ENCODE measurements at regions not wholly inside any gene's neighbourhood (a gene's known extent, or its start where the extent isn't known, plus 50 kb on each side); places are given as distances from the start of the nearest gene placed in this dataset.

DNA sequence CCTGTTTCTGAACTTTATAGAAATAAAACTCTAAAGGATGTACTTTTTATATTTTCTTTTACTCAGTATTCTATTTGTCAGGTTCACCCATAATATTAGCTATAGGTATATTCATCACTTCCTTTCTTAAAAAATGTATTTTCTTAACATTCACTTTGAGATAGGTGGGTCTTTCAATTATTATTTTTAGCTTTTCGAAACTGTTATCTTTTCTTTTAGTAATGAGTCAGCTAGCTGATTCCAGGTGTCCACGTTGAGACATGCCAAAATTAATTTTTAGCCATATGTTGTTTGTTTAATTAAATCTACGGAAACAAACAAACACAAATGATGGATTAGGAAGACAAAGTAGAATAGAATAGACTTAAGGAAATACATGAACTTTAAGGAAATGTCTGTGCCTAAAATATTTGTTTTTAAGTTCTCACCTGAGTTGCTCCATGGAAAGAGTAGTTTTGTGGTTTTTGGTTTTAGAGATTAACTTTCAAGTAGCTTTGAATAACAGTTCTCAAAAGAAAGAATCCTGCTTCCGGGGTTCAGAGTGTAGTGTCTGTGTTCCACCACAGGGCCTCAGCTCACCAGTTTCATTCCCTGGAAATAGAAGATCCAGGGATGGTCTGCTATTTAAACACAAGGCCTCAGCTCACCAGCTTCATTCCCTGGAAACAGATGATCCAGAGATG is 435.0 kb downstream of the HAO1 start:
- TF ChIP-seq JUND (IDR thresholded peaks at IDR 0.05) (no peak), ELF1 (IDR thresholded peaks at IDR 0.05) (no peak), GATA2 (CRISPR knock-in tag; IDR thresholded peaks at IDR 0.05) (no peak), RAD21 (IDR thresholded peaks at IDR 0.05; ENCODE audit: low read length) (no peak), ZBTB33 (IDR thresholded peaks at IDR 0.05; ENCODE audit: borderline replicate concordance, low read depth) (no peak), TAF1 (IDR thresholded peaks at IDR 0.05; ENCODE audit: borderline replicate concordance, low read depth, low read length) (no peak), MXI1 (IDR thresholded peaks at IDR 0.05; ENCODE audit: low read depth, low read length) (no peak), YY1 (IDR thresholded peaks at IDR 0.05; ENCODE audit: low read depth) (no peak), CHD2 (IDR thresholded peaks at IDR 0.05; ENCODE audit: low read length, partially characterized antibody) (no peak)
- no peak for DNase-seq
- POLR2A ChIA-PET = no interaction called here
- 22% methylated on average over 4 of the region's 4 CpGs for WGBS (ENCODE audit: low lambda C conversion rate)
- CTCF ChIA-PET = interaction anchor here (0.6 kb wide), 1 partner anchor 15 kb away, joined by 3 read pairs; no protein-coding TSS in a partner anchor
- Histone ChIP-seq H4K20me1 (ENCODE audit: insufficient read depth) (no peaks in the 10 kb centered on the region), H3K79me2 (ENCODE audit: insufficient read depth) (no peaks in the 10 kb centered on the region), H3K9ac (no peak overlapping the region), H3K27me3 (ENCODE audit: insufficient read depth) (no peaks in the 10 kb centered on the region), H3F3A (replicated peaks; ENCODE audit: insufficient read depth) (no peaks in the 10 kb centered on the region), H2AFZ (ENCODE audit: low read depth) (no peak overlapping the region), H3K36me3 (replicated peaks in 1 of 2; ENCODE audit: control insufficient read depth in 1 of 2, insufficient read depth in 2 of 2, low read length in 1 of 2) (no peaks in the 10 kb centered on the region), H3K4me2 (no peak overlapping the region), H3K9me3 (no peaks in the 10 kb centered on the region), H3K4me3 (ENCODE audit: low read depth in 2 of 2, low read length in 1 of 2) (no peak overlapping the region), H3K9me2 (no peaks in the 10 kb centered on the region), H3K4me1 (ENCODE audit: control insufficient read depth in 1 of 2, insufficient read depth in 2 of 2, low read depth in 1 of 2, low read length in 1 of 2) (no peaks in the 10 kb centered on the region), H3K27ac (ENCODE audit: low read depth in 2 of 2, low read length in 1 of 2) (no peak overlapping the region)

- WGBS (ENCODE audit: low lambda C conversion rate) = 57% methylated on average over 4 of the region's 4 CpGs
Observed at GRCh38 chr20:7505835-7506221, 434.4 kb downstream of the HAO1 start.

More at GRCh38 chr20:7505835-7506221, 434.4 kb downstream of the HAO1 start:
- ChIA-PET CTCF (interaction anchor here (0.6 kb wide), 1 partner anchor 16 kb away, joined by 3 read pairs; no protein-coding TSS in a partner anchor), POLR2A (no interaction called here)
- H3F3A ChIP-seq (replicated peaks; ENCODE audit: insufficient read depth) = no peaks in the 10 kb centered on the region
- TF ChIP-seq FOXJ3 (CRISPR knock-in tag; IDR thresholded peaks at IDR 0.05) = no peak
- no peak for TF ChIP-seq EP300 (IDR thresholded peaks at IDR 0.05; ENCODE audit: borderline replicate concordance in 1 of 2, low read depth in 1 of 2, low read length in 1 of 2)
- TF ChIP-seq RXRA (IDR thresholded peaks at IDR 0.05; ENCODE audit: borderline replicate concordance, low read depth) = no peak
- no peak for TF ChIP-seq ELF1 (IDR thresholded peaks at IDR 0.05)
- TF ChIP-seq POLR2AphosphoS5 (IDR thresholded peaks at IDR 0.05; ENCODE audit: low read depth, low read length) = no peak
- no peak for TF ChIP-seq GATA2 (CRISPR knock-in tag; IDR thresholded peaks at IDR 0.05)
- no peak for TF ChIP-seq JUND (IDR thresholded peaks at IDR 0.05)
- no peak for TF ChIP-seq PBX3 (IDR thresholded peaks at IDR 0.05)
- no peak for TF ChIP-seq CHD2 (IDR thresholded peaks at IDR 0.05; ENCODE audit: low read length, partially characterized antibody)
- no peak for TF ChIP-seq MXI1 (IDR thresholded peaks at IDR 0.05; ENCODE audit: low read depth, low read length)
- no peak for TF ChIP-seq TEAD4 (IDR thresholded peaks at IDR 0.05; ENCODE audit: borderline replicate concordance, insufficient read depth)
- no peak for TF ChIP-seq SIN3A (IDR thresholded peaks at IDR 0.05; ENCODE audit: borderline replicate concordance, low read depth, low read length)
- no peak for TF ChIP-seq RAD21 (IDR thresholded peaks at IDR 0.05; ENCODE audit: low read length)
- no peak overlapping the region for H3K4me3 ChIP-seq (ENCODE audit: low read depth in 2 of 2, low read length in 1 of 2)
- no peaks in the 10 kb centered on the region for H4K20me1 ChIP-seq (ENCODE audit: insufficient read depth)
- H3K4me2 ChIP-seq = no peak overlapping the region
- no peaks in the 10 kb centered on the region for H3K79me2 ChIP-seq (ENCODE audit: insufficient read depth)
- DNase-seq = no peak
- no peaks in the 10 kb centered on the region for H3K9me3 ChIP-seq
- H3K4me1 ChIP-seq (ENCODE audit: control insufficient read depth in 1 of 2, insufficient read depth in 2 of 2, low read depth in 1 of 2, low read length in 1 of 2) = no peaks in the 10 kb centered on the region
- H3K9me2 ChIP-seq = no peaks in the 10 kb centered on the region
- H3K27ac ChIP-seq (ENCODE audit: low read depth in 2 of 2, low read length in 1 of 2) = no peak overlapping the region
- H2AFZ ChIP-seq (ENCODE audit: low read depth) = no peak overlapping the region
- no peaks in the 10 kb centered on the region for H3K36me3 ChIP-seq (replicated peaks in 1 of 2; ENCODE audit: control insufficient read depth in 1 of 2, insufficient read depth in 2 of 2, low read length in 1 of 2)
- no peak overlapping the region for H3K9ac ChIP-seq
- H3K27me3 ChIP-seq (ENCODE audit: insufficient read depth) = no peaks in the 10 kb centered on the region
